BJ (cell line): ENCODE measurements at regions not wholly inside any gene's neighbourhood (a gene's known extent, or its start where the extent isn't known, plus 50 kb on each side); places are given as distances from the start of the nearest gene placed in this dataset.
"Not testable (repeated sequence)": the region's sequence is repeated elsewhere in the genome, so short reads cannot be mapped to it uniquely, and the experiment has no call there.

Experiments used
- CTCF ChIA-PET: fragments of 350-600 bp; formaldehyde crosslinking; extraction: SDS; loops from one replicate; lab custom pipeline; 2021; ENCODE audit warnings: antibody characterized with exemption, inconsistent platforms; lab: Yijun Ruan, JAX
- POLR2A ChIA-PET: fragments of 300-600 bp; sonication (Branson Sonifier 250); formaldehyde crosslinking; extraction: SDS; loops from one replicate; lab custom pipeline; 2021; ENCODE audit warnings: antibody characterized with exemption; lab: Charles Lee
- DNase-seq: peaks from one replicate; pipeline ENCODE4 v3.0.0-alpha.2; 2011; ENCODE audit warnings: low read depth
- H3K27me3 ChIP-seq: 2 replicates; pipeline ENCODE4 v1.6.0; 2011; ENCODE audit warnings: low read length; ENCODE audit not compliant: control insufficient read depth, insufficient read depth
- H3K36me3 ChIP-seq: 2 replicates; pipeline ENCODE4 v1.5.1; 2011; ENCODE audit warnings: low read length; ENCODE audit not compliant: control insufficient read depth, insufficient read depth
- H3K4me3 ChIP-seq: 2 replicates; pipeline ENCODE4 v1.5.1; 2011; ENCODE audit warnings: low read depth, mild to moderate bottlenecking, control low read depth, low read length
- CTCF ChIP-seq: IDR thresholded peaks from 2 replicates; pipeline ENCODE4 v1.5.1; 2011; ENCODE audit warnings: low read depth, mild to moderate bottlenecking, control low read depth, inconsistent platforms, low read length, moderate library complexity; ENCODE audit not compliant: insufficient read depth

GRCh38 chr1:176396604-176397395 is 66.2 kb upstream of the PAPPA2 start:
- CTCF ChIA-PET, DNase-seq, H3K36me3 ChIP-seq, POLR2A ChIA-PET, H3K27me3 ChIP-seq, H3K4me3 ChIP-seq: not testable (repeated sequence)

- ChIA-PET CTCF (interaction anchor here (0.7 kb wide), 1 partner anchor 45 kb away, joined by 3 read pairs; no protein-coding TSS in a partner anchor), POLR2A (no interaction called here)
- H3K36me3 ChIP-seq: no peaks in the 10 kb centered on the region
- no peak for DNase-seq
- TF ChIP-seq CTCF: no peak
- no peaks in the 10 kb centered on the region for H3K27me3 ChIP-seq
- no peak overlapping the region for H3K4me3 ChIP-seq
Measured at GRCh38 chr1:176391621-176392020, 71.4 kb upstream of the PAPPA2 start.

- DNase-seq: no peak
- ChIA-PET CTCF (interaction anchor here (1.3 kb wide), 1 partner anchor 10 kb away, joined by 4 read pairs; no protein-coding TSS in a partner anchor), POLR2A (no interaction called here)
- no peaks in the 10 kb centered on the region for H3K27me3 ChIP-seq
- no peak overlapping the region for H3K4me3 ChIP-seq
- H3K36me3 ChIP-seq: no peaks in the 10 kb centered on the region
- TF ChIP-seq CTCF: no peak
Measured at GRCh38 chr1:176384841-176385240, 78.1 kb upstream of the PAPPA2 start.

- CTCF ChIA-PET: no interaction called here
- H3K36me3 ChIP-seq: no peaks in the 10 kb centered on the region
- H3K27me3 ChIP-seq: no peaks in the 10 kb centered on the region
- DNase-seq: no peak
- no peak overlapping the region for H3K4me3 ChIP-seq
- TF ChIP-seq CTCF: no peak
- POLR2A ChIA-PET: no interaction called here
Measured at GRCh38 chr1:176382163-176382562, 80.8 kb upstream of the PAPPA2 start.

GRCh38 chr1:176379626-176380339 is 83.2 kb upstream of the PAPPA2 start:
- no peak for TF ChIP-seq CTCF
- Histone ChIP-seq H3K36me3 (no peaks in the 10 kb centered on the region), H3K4me3 (no peak overlapping the region), H3K27me3 (no peaks in the 10 kb centered on the region)
- CTCF ChIA-PET: interaction anchor here (1.5 to 1.9 kb wide), 2 partner anchors 463 to 501 kb away, joined by 3 to 9 read pairs; no protein-coding TSS in a partner anchor
- POLR2A ChIA-PET: no interaction called here
- DNase-seq: no peak
